ENCODE measurements at regions not wholly inside any gene's neighbourhood (a gene's known extent, or its start where the extent isn't known, plus 50 kb on each side); places are given as distances from the start of the nearest gene placed in this dataset.

GRCh38 chr3:191680989-191681597 is 220.1 kb downstream of the PYDC2 start:
- Mint-ChIP-seq H3K27ac (no peak overlapping the region), H3K36me3 (no peaks in the 10 kb centered on the region), H3K4me1 (no peaks in the 10 kb centered on the region), H3K4me3 (no peak overlapping the region), H3K27me3 (ENCODE audit: low read depth in 3 of 3) (peaks cover 0 to 2% (median 2%) of the 10 kb centered on the region in 3 donors), H3K9me3 (peaks cover 0 to 2% (median 2%) of the 10 kb centered on the region in 7 donors)
- no peaks in the 10 kb centered on the region for H3K36me3 ChIP-seq (replicated peaks in 1 of 2; ENCODE audit: control insufficient read depth in 1 of 2, insufficient read depth in 2 of 2, low read length in 2 of 2)
- no peaks in the 10 kb centered on the region for H3K9me3 ChIP-seq (replicated peaks in 1 of 2; ENCODE audit: control insufficient read depth in 1 of 2, insufficient read depth in 1 of 2, low read length in 2 of 2)
- H2AFZ ChIP-seq (ENCODE audit: insufficient read depth, low read depth, low read length, poor library complexity, severe bottlenecking): no peak overlapping the region
- WGBS (ENCODE audit: insufficient coverage): 43% methylated on average over 1 of the region's 3 CpGs
- no peak overlapping the region for H3K4me3 ChIP-seq (replicated peaks in 1 of 3; ENCODE audit: low read depth in 2 of 3, low read length in 3 of 3)
- no peak overlapping the region for H3K4me2 ChIP-seq (replicated peaks; ENCODE audit: extremely low read depth, low read length, poor library complexity, severe bottlenecking)
- H3K4me1 ChIP-seq (ENCODE audit: control insufficient read depth in 1 of 2, insufficient read depth in 2 of 2, low read length in 2 of 2): no peaks in the 10 kb centered on the region
- no peaks in the 10 kb centered on the region for H3K79me2 ChIP-seq (ENCODE audit: insufficient read depth, low read length)
- H3K27ac ChIP-seq (ENCODE audit: low read depth in 1 of 2, low read length in 2 of 2): no peak overlapping the region
- no peak for TF ChIP-seq CTCF (IDR thresholded peaks at IDR 0.05)
- H4K20me1 ChIP-seq (ENCODE audit: insufficient read depth, low read length): no peaks in the 10 kb centered on the region
- no peak for DNase-seq
- no peak overlapping the region for H3K9ac ChIP-seq (ENCODE audit: insufficient read depth, low read length, poor library complexity, severe bottlenecking)
- H3K27me3 ChIP-seq (ENCODE audit: control insufficient read depth in 2 of 2, insufficient read depth in 2 of 2, low read length in 2 of 2): no peaks in the 10 kb centered on the region
- intact Hi-C loops (cut with micrococcal nuclease): no loop called here

- no peaks in the 10 kb centered on the region for H4K20me1 ChIP-seq (ENCODE audit: insufficient read depth, low read length)
- no peaks in the 10 kb centered on the region for H3K79me2 ChIP-seq (ENCODE audit: insufficient read depth, low read length)
- no peak overlapping the region for H2AFZ ChIP-seq (ENCODE audit: insufficient read depth, low read depth, low read length, poor library complexity, severe bottlenecking)
- H3K27ac ChIP-seq (ENCODE audit: low read depth in 1 of 2, low read length in 2 of 2): no peak overlapping the region
- H3K36me3 ChIP-seq (replicated peaks in 1 of 2; ENCODE audit: control insufficient read depth in 1 of 2, insufficient read depth in 2 of 2, low read length in 2 of 2): no peaks in the 10 kb centered on the region
- no peak overlapping the region for H3K4me2 ChIP-seq (replicated peaks; ENCODE audit: extremely low read depth, low read length, poor library complexity, severe bottlenecking)
- H3K9me3 Mint-ChIP-seq: peaks cover 0 to 2% (median 0%) of the 10 kb centered on the region in 7 donors
- H3K9me3 ChIP-seq (replicated peaks in 1 of 2; ENCODE audit: control insufficient read depth in 1 of 2, insufficient read depth in 1 of 2, low read length in 2 of 2): no peaks in the 10 kb centered on the region
- no peak for TF ChIP-seq CTCF (IDR thresholded peaks at IDR 0.05)
- 84% methylated on average over 3 of the region's 5 CpGs for WGBS (ENCODE audit: insufficient coverage)
- H3K27me3 Mint-ChIP-seq (ENCODE audit: low read depth in 3 of 3): peaks cover 0 to 2% (median 2%) of the 10 kb centered on the region in 3 donors
- H3K4me3 Mint-ChIP-seq: no peak overlapping the region
- H3K4me1 ChIP-seq (ENCODE audit: control insufficient read depth in 1 of 2, insufficient read depth in 2 of 2, low read length in 2 of 2): no peaks in the 10 kb centered on the region
- no peaks in the 10 kb centered on the region for H3K36me3 Mint-ChIP-seq
- H3K27ac Mint-ChIP-seq: no peak overlapping the region
- no peaks in the 10 kb centered on the region for H3K27me3 ChIP-seq (ENCODE audit: control insufficient read depth in 2 of 2, insufficient read depth in 2 of 2, low read length in 2 of 2)
- H3K4me1 Mint-ChIP-seq: no peaks in the 10 kb centered on the region
- no peak for DNase-seq
- intact Hi-C loops (cut with micrococcal nuclease): no loop called here
- no peak overlapping the region for H3K4me3 ChIP-seq (replicated peaks in 1 of 3; ENCODE audit: low read depth in 2 of 3, low read length in 3 of 3)
- no peak overlapping the region for H3K9ac ChIP-seq (ENCODE audit: insufficient read depth, low read length, poor library complexity, severe bottlenecking)
Measured at GRCh38 chr3:191682961-191683360, 222.0 kb downstream of the PYDC2 start.

Data from CD14-positive monocyte (primary cell).